ENCODE measurements at regions not wholly inside any gene's neighbourhood (a gene's known extent, or its start where the extent isn't known, plus 50 kb on each side); places are given as distances from the start of the nearest gene placed in this dataset.

- Histone ChIP-seq H3K4me3 (no peak overlapping the region), H3K9me3 (no peaks in the 10 kb centered on the region), H3K4me1 (peaks cover 0 to 17% (median 0%) of the 10 kb centered on the region in 9 donors), H3K36me3 (no peaks in the 10 kb centered on the region), H3K27me3 (no peaks in the 10 kb centered on the region), H3K27ac (peak overlapping the region in 1 of 10 donors; percentile 26)
- DNase-seq, result no peak
- TF ChIP-seq, protein P1, sequence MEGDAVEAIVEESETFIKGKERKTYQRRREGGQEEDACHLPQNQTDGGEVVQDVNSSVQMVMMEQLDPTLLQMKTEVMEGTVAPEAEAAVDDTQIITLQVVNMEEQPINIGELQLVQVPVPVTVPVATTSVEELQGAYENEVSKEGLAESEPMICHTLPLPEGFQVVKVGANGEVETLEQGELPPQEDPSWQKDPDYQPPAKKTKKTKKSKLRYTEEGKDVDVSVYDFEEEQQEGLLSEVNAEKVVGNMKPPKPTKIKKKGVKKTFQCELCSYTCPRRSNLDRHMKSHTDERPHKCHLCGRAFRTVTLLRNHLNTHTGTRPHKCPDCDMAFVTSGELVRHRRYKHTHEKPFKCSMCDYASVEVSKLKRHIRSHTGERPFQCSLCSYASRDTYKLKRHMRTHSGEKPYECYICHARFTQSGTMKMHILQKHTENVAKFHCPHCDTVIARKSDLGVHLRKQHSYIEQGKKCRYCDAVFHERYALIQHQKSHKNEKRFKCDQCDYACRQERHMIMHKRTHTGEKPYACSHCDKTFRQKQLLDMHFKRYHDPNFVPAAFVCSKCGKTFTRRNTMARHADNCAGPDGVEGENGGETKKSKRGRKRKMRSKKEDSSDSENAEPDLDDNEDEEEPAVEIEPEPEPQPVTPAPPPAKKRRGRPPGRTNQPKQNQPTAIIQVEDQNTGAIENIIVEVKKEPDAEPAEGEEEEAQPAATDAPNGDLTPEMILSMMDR (IDR thresholded peaks at IDR 0.05), result no peak
- 63 to 71% methylated on average over 4 of the region's 4 CpGs for WGBS, 2 donors
- intact Hi-C loops (cut with DNase I), result no loop called here
- peak in 2 of 8 donors; percentile 39 to 56 for ATAC-seq
Observed at GRCh38 chr15:69587723-69588426, 135.3 kb downstream of the RPLP1 start.

DNA sequence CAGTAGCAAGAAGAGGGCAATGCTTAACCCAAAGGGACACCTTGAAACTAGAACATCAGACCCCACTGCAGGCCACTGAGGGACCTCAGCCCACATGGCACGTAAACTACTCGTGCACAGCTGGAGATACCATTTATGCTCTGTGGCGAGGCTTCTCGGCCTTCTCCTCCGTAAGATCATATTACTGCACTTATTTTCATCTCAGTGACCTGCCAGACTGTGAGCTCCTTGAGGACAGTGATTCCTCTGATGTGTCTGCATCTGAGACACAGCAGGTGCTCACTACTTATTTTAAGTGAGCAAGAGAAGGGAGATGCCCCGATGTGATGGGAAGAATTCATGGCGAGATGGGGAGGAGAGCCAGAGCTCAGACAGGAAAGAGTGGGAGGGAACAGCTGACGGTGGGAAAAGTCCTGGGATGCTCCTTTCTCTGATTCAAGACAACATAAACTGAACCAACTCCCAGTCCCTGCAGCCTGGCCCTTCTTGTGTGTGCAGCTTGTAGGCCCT is 137.6 kb downstream of the RPLP1 start:
- 78 to 85% methylated on average over 8 of the region's 8 CpGs for WGBS, 2 donors
- Histone ChIP-seq H3K27ac (no peak overlapping the region), H3K4me3 (no peak overlapping the region), H3K36me3 (no peaks in the 10 kb centered on the region), H3K9me3 (no peaks in the 10 kb centered on the region), H3K4me1 (peaks cover 7 to 25% (median 14%) of the 10 kb centered on the region in 9 donors), H3K27me3 (no peaks in the 10 kb centered on the region)
- intact Hi-C loops (cut with DNase I), result loop anchor here in 2 of 10 donors (5.0 to 10.0 kb wide), 2 partner anchors 135 to 507 kb away; partner anchors contain the start of gene TLE3 (in 1 of the 2)
- TF ChIP-seq, protein P1 (IDR thresholded peaks at IDR 0.05), result no peak
- DNase-seq, result no peak
- ATAC-seq, result no peak

- no peak for ATAC-seq
- intact Hi-C loops (cut with DNase I), result loop anchor here in 2 of 10 donors (5.0 to 10.0 kb wide), 2 partner anchors 134 to 506 kb away; partner anchors contain the start of gene TLE3 (in 1 of the 2)
- no peak overlapping the region for H3K4me3 ChIP-seq
- no peaks in the 10 kb centered on the region for H3K27me3 ChIP-seq
- no peak overlapping the region for H3K27ac ChIP-seq
- H3K4me1 ChIP-seq, result peaks cover 14 to 32% (median 22%) of the 10 kb centered on the region in 9 donors
- WGBS, 2 donors, result 95 to 98% methylated on average over 5 of the region's 5 CpGs
- H3K36me3 ChIP-seq, result no peaks in the 10 kb centered on the region
- DNase-seq, result no peak
- TF ChIP-seq, protein P1 (IDR thresholded peaks at IDR 0.05), result no peak
- H3K9me3 ChIP-seq, result no peaks in the 10 kb centered on the region
Observed at GRCh38 chr15:69590932-69591524, 138.4 kb downstream of the RPLP1 start.

GRCh38 chr15:69591905-69592508 is 139.4 kb downstream of the RPLP1 start:
- no peak for DNase-seq
- WGBS, 2 donors, result 89 to 91% methylated on average over 4 of the region's 4 CpGs
- no peak overlapping the region for H3K4me3 ChIP-seq
- peaks cover 18 to 36% (median 28%) of the 10 kb centered on the region in 9 donors for H3K4me1 ChIP-seq
- H3K9me3 ChIP-seq, result no peaks in the 10 kb centered on the region
- no peak overlapping the region for H3K27ac ChIP-seq
- ATAC-seq, result no peak
- H3K36me3 ChIP-seq, result no peaks in the 10 kb centered on the region
- TF ChIP-seq, protein P1 (IDR thresholded peaks at IDR 0.05), result no peak
- intact Hi-C loops (cut with DNase I), result loop anchor here in 2 of 10 donors (5.0 to 10.0 kb wide), 2 partner anchors 133 to 505 kb away; partner anchors contain the start of gene TLE3 (in 1 of the 2)
- peaks cover 0 to under 1% (median 0%) of the 10 kb centered on the region in 7 donors for H3K27me3 ChIP-seq

Measured in heart right ventricle (tissue), 16 donors.